Activated naive CD8-positive, alpha-beta T cell (primary cell): ENCODE measurements at regions not wholly inside any gene's neighbourhood (a gene's known extent, or its start where the extent isn't known, plus 50 kb on each side); places are given as distances from the start of the nearest gene placed in this dataset.
"Not testable (repeated sequence)": the region's sequence is repeated elsewhere in the genome, so short reads cannot be mapped to it uniquely, and the experiment has no call there.

ENCODE experiments used
- H3K27ac Mint-ChIP-seq: one replicate; pipeline ENCODE4 v1.8.0; 2021; ENCODE audit warnings: mixed read lengths
- H3K27me3 Mint-ChIP-seq: one replicate; pipeline ENCODE4 v1.8.0; 2021; ENCODE audit warnings: mixed read lengths
- H3K36me3 Mint-ChIP-seq: one replicate; pipeline ENCODE4 v1.8.0; 2021; ENCODE audit warnings: mixed read lengths
- H3K4me1 Mint-ChIP-seq: one replicate; pipeline ENCODE4 v1.8.0; 2021; ENCODE audit warnings: low read depth, mixed read lengths
- H3K4me3 Mint-ChIP-seq: one replicate; pipeline ENCODE4 v1.8.0; 2021; ENCODE audit warnings: mild to moderate bottlenecking, mixed read lengths
- H3K9me3 Mint-ChIP-seq: one replicate; pipeline ENCODE4 v1.8.0; 2021; ENCODE audit warnings: low read depth, mixed read lengths

DNA sequence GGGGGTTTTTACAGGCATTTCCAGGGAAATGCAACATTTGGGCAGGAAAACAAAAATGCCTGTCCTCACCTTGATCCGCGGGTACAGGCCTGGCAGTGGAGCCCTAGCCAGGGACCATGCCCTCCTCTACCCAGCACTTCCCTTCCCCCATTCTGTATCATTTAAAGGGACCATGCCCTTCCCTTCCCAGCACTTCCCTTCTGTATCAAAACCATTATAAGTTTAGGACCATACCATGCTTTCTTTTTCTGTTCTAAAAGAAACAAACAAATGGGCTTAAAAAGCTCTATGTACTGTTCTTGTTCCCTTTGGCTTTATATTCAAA is 166.9 kb upstream of the ZNF608 start:
- Mint-ChIP-seq H3K9me3 (no peaks in the 10 kb centered on the region), H3K4me3 (no peak overlapping the region), H3K27me3 (peaks cover 3% of the 10 kb centered on the region), H3K36me3 (no peaks in the 10 kb centered on the region), H3K4me1 (no peaks in the 10 kb centered on the region), H3K27ac (no peak overlapping the region)

- not testable (repeated sequence) for H3K27me3 Mint-ChIP-seq, H3K9me3 Mint-ChIP-seq, H3K27ac Mint-ChIP-seq, H3K36me3 Mint-ChIP-seq, H3K4me1 Mint-ChIP-seq, H3K4me3 Mint-ChIP-seq
These were observed 169.9 kb upstream of the ZNF608 start for GRCh38 chr5:124916313-124916712.

DNA sequence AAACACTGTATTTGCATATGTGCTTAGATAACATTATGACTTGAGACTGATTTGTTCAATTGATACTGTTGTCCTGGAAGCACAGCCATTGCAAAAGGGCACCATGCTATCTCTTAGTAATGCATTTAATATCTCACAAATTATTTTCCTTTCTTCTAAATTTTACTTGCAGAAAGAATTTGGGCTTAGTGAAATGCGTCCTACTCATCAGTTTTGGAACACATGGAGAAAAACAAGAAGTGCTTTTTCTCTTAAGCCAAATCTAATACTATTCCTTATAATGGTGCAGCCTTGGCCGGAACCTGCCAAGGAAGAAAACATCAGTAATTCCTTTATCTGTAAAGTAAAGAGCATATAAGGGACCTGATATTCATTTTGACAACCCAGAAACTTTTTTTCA is 172.2 kb upstream of the ZNF608 start:
- H3K4me3 Mint-ChIP-seq = no peak overlapping the region
- H3K27me3 Mint-ChIP-seq = no peaks in the 10 kb centered on the region
- no peaks in the 10 kb centered on the region for H3K36me3 Mint-ChIP-seq
- H3K9me3 Mint-ChIP-seq = no peaks in the 10 kb centered on the region
- H3K4me1 Mint-ChIP-seq = no peaks in the 10 kb centered on the region
- no peak overlapping the region for H3K27ac Mint-ChIP-seq

- Mint-ChIP-seq H3K27ac (no peak overlapping the region), H3K27me3 (no peaks in the 10 kb centered on the region), H3K4me3 (no peak overlapping the region), H3K36me3 (no peaks in the 10 kb centered on the region), H3K4me1 (no peaks in the 10 kb centered on the region), H3K9me3 (no peaks in the 10 kb centered on the region)
These were observed 172.6 kb upstream of the ZNF608 start for GRCh38 chr5:124919076-124919475.

DNA sequence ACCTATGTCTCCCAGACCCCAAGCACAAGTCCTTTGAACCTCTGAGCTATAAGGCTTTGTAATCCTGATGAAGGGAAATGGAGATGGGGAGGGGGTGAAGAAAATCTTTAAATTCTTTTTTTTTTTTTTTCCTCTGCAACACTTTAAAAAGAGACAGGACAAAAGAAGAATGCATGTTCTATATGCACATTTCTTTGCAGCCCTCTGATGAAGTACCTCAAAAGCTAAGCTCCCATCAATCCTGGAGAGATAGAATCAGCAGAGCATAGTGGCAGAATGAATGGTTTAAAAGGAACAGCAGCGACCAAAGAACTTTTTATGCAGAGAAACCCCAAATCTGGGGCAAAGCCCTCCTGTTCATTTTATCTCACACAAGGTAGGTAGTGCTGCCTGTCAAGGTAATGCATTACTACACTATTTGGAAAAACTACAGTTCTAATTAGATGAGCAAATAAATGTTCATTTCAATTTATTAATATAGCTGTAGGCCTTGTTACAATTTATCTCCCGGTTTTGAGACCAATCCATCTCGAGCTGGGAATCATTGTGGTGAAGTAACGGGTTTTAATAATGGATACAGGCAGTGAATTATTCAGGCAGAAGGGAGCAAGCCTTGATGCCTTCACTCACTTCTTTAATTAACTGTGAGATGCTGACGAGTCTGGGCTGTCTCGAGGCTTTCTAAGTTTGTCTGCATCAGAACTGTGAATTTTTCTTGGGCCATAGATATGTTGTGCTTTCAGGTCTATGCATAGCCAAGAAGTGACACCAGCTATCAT is 173.5 kb upstream of the ZNF608 start:
- Mint-ChIP-seq H3K4me1 (no peaks in the 10 kb centered on the region), H3K4me3 (no peak overlapping the region), H3K27ac (no peak overlapping the region)

DNA sequence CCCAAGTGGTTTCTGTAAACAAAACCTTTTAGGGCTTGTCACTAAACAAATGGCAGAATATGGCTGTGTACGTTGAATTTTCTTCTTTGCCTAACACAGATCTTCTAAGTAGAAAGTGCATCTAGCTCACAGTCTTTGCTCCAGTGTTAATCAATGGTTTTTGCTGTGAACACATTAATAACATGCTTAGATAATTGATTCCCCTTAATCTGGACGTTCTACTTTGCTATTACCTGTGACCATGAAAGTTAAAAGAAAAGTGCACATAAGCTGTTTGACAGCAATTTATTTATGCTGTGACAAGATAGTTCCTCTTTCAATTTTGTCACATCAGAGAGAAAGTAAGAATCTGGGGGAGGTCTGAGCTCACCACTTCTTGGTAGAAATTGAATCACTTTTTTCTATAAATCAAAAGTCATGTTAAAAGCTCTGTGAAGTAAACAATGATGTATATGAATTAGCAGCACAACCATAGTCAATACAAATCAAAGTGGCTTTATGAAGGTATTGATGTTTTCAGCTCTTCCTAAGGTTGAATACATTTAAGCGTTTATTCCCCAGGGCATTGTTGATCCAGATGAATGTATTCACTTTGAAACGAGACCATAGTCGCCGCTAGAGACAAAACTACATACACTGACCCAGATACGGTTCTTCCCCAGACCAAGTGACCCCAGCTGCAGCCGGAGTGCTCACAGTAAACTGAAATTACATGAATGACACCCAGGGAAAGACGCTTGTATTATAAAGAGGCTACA is 174.6 kb upstream of the ZNF608 start:
- no peaks in the 10 kb centered on the region for H3K4me1 Mint-ChIP-seq
- H3K4me3 Mint-ChIP-seq = no peak overlapping the region
- H3K9me3 Mint-ChIP-seq = no peaks in the 10 kb centered on the region
- H3K36me3 Mint-ChIP-seq = no peaks in the 10 kb centered on the region
- H3K27ac Mint-ChIP-seq = no peak overlapping the region
- no peaks in the 10 kb centered on the region for H3K27me3 Mint-ChIP-seq

More for the DNA sequence above, 173.5 kb upstream of the ZNF608 start:
- Mint-ChIP-seq H3K27me3 (no peaks in the 10 kb centered on the region), H3K36me3 (no peaks in the 10 kb centered on the region), H3K9me3 (no peaks in the 10 kb centered on the region)

- Mint-ChIP-seq H3K9me3 (no peaks in the 10 kb centered on the region), H3K27ac (no peak overlapping the region), H3K4me1 (no peaks in the 10 kb centered on the region), H3K4me3 (no peak overlapping the region), H3K36me3 (no peaks in the 10 kb centered on the region), H3K27me3 (no peaks in the 10 kb centered on the region)
These were observed 175.3 kb upstream of the ZNF608 start for GRCh38 chr5:124921694-124922093.

GRCh38 chr5:124922255-124922975 is 176.0 kb upstream of the ZNF608 start:
- H3K4me1 Mint-ChIP-seq = no peaks in the 10 kb centered on the region
- H3K27me3 Mint-ChIP-seq = no peaks in the 10 kb centered on the region
- H3K36me3 Mint-ChIP-seq = no peaks in the 10 kb centered on the region
- H3K9me3 Mint-ChIP-seq = no peaks in the 10 kb centered on the region
- no peak overlapping the region for H3K27ac Mint-ChIP-seq
- H3K4me3 Mint-ChIP-seq = no peak overlapping the region

GRCh38 chr5:124923131-124923530 is 176.7 kb upstream of the ZNF608 start:
- H3K27ac Mint-ChIP-seq = no peak overlapping the region
- no peaks in the 10 kb centered on the region for H3K36me3 Mint-ChIP-seq
- H3K27me3 Mint-ChIP-seq = no peaks in the 10 kb centered on the region
- H3K4me3 Mint-ChIP-seq = no peak overlapping the region
- no peaks in the 10 kb centered on the region for H3K9me3 Mint-ChIP-seq
- H3K4me1 Mint-ChIP-seq = no peaks in the 10 kb centered on the region

GRCh38 chr5:124924729-124925128 is 178.3 kb upstream of the ZNF608 start:
- no peak overlapping the region for H3K27ac Mint-ChIP-seq
- no peak overlapping the region for H3K4me3 Mint-ChIP-seq
- no peaks in the 10 kb centered on the region for H3K27me3 Mint-ChIP-seq
- no peaks in the 10 kb centered on the region for H3K9me3 Mint-ChIP-seq
- H3K4me1 Mint-ChIP-seq = no peaks in the 10 kb centered on the region
- no peaks in the 10 kb centered on the region for H3K36me3 Mint-ChIP-seq

DNA sequence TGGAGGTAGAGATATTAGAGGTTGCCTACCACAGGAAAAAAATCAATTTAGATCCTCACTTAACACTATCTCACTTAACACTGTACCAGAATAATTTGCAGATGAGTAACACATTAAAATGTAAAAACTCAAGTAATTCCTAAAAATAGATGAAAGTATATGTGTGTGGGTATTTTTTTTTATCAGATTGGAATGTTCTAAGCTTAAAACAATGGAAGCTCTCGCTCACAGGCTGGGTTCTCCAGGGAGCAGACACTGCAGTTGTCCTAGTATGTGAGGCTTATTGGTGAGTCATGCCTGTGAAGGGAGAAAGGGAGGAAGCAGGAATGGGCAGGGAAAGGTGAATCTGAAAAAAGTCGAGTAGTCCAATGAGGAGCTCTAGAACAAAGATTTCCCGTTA is 181.3 kb upstream of the ZNF608 start:
- H3K4me3 Mint-ChIP-seq = no peak overlapping the region
- no peaks in the 10 kb centered on the region for H3K27me3 Mint-ChIP-seq
- H3K4me1 Mint-ChIP-seq = no peaks in the 10 kb centered on the region
- H3K9me3 Mint-ChIP-seq = no peaks in the 10 kb centered on the region
- peaks cover 2% of the 10 kb centered on the region for H3K36me3 Mint-ChIP-seq
- H3K27ac Mint-ChIP-seq = no peak overlapping the region

DNA sequence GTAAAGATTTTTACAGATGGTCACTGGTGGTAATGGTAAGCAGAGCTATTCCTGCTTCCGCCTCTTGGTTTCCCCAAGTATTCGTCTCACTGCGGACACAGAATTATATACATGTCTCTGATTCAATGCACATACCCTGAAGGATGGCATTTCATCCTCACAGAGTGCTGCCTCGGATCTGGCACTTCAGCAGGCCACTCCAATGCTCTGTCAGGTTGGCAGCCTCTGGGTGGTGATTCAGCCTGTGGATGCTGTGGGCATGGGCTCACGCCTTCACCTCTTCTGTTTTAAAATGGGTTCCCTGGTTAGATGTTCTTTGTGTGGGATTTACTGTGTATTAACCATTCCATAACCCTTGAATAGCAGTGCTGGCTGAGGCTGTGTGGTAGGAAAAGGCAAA is 182.6 kb upstream of the ZNF608 start:
- Mint-ChIP-seq H3K9me3 (no peaks in the 10 kb centered on the region), H3K4me1 (no peaks in the 10 kb centered on the region), H3K27me3 (no peaks in the 10 kb centered on the region), H3K4me3 (no peak overlapping the region), H3K27ac (no peak overlapping the region), H3K36me3 (peaks cover 2% of the 10 kb centered on the region)

DNA sequence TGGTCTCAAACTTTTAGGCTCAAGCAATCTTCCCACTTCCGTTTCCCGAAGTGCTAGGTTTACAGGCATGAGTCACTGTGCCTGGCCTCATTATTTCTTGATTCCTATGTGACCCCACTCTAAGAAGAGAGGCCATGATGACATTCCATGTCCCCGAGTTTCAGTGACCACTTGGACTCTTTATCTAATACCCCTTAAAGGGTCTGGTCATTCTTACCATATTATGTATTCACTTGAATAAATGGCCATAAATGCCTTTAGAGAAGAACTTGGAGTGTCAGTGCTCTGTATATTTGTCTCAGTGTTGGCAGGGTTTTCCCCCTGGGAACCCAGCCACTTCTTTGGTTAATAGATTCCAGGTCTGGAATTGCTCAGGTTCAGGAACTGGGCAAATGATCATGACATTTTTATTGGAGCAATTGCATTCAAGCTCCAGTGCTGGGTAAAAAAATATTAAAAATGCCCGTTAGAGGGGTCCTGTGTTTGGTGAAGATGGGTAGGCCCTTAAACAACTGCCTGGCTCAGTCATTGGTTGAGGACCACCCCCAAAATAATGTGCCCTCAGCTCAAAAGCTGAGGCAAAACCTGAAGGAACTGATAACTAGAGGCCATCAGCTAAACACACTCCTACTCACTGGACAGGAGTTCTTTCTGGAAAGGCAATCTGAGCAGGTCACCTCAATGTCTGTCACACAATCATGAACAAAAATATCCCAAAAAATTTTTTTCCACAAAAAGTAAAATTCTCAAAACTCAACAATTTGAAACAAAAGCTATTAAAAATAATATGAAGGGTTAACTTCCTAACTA is 186.6 kb upstream of the ZNF608 start:
- Mint-ChIP-seq H3K4me3 (no peak overlapping the region), H3K4me1 (peaks cover 3% of the 10 kb centered on the region), H3K27ac (no peak overlapping the region), H3K36me3 (peaks cover 2% of the 10 kb centered on the region), H3K9me3 (no peaks in the 10 kb centered on the region), H3K27me3 (no peaks in the 10 kb centered on the region)

GRCh38 chr5:124935065-124935464 is 188.6 kb upstream of the ZNF608 start:
- Mint-ChIP-seq H3K9me3 (no peaks in the 10 kb centered on the region), H3K27ac (no peak overlapping the region), H3K27me3 (no peaks in the 10 kb centered on the region), H3K36me3 (peaks cover 2% of the 10 kb centered on the region), H3K4me1 (peaks cover 3% of the 10 kb centered on the region), H3K4me3 (no peak overlapping the region)

DNA sequence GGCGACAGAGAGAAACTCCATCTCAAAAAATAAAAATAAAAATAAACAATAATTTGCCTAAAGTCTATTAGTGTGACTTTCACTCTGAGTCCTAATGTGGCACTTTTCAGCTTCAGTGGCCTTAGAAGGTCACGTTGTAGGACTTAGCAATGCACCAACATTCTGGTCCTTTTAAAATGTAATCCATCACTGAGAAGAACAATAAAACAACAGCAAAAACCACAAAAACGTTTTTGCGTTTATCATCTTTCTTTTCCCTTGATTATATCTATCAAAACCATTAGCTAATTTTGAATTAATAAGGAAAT is 190.1 kb upstream of the ZNF608 start:
- no peak overlapping the region for H3K27ac Mint-ChIP-seq

More for the DNA sequence above, 190.1 kb upstream of the ZNF608 start:
- peaks cover 4% of the 10 kb centered on the region for H3K9me3 Mint-ChIP-seq
- H3K36me3 Mint-ChIP-seq = no peaks in the 10 kb centered on the region
- peaks cover 3% of the 10 kb centered on the region for H3K4me1 Mint-ChIP-seq
- H3K27me3 Mint-ChIP-seq = no peaks in the 10 kb centered on the region
- H3K4me3 Mint-ChIP-seq = no peak overlapping the region
